HL-60 (cell line): ENCODE measurements at regions not wholly inside any gene's neighbourhood (a gene's known extent, or its start where the extent isn't known, plus 50 kb on each side); places are given as distances from the start of the nearest gene placed in this dataset.

Experiments used
- GABPA ChIP-seq: IDR thresholded peaks from 2 replicates; pipeline ENCODE4 v1.6.1; 2012; ENCODE audit warnings: low read depth
- POLR2AphosphoS5 ChIP-seq: IDR thresholded peaks from 2 replicates; pipeline ENCODE4 v1.6.1; 2012; ENCODE audit warnings: low read depth
- TF ChIP-seq, protein P1 (sequence below): IDR thresholded peaks from one replicate; pipeline ENCODE4 v1.5.1; 2011; ENCODE audit warnings: low read length, control low read depth, inconsistent platforms; ENCODE audit not compliant: insufficient read depth

DNA sequence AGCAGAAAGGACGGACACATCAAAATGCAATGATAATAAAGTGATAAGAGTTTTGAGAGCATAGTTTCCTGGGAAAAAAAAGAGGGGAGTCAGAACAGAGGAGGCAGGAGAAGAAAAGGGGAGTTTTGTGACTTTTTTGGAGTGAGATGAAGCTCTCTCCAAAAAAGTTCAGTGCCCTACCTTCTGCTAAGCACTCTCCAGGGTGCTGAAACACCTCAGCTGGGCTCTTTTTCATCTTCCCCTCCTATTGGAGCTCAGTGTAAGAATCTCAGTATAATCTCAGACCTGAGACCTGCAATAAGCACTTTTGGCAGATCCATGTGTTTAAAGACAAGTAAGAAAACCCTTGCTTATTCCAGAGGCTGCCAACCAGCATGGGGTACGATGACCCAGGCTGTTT lies 58.9 kb upstream of the SRRM4 start:
- TF ChIP-seq POLR2AphosphoS5 (no peak), GABPA (no peak)
- TF ChIP-seq, protein P1, sequence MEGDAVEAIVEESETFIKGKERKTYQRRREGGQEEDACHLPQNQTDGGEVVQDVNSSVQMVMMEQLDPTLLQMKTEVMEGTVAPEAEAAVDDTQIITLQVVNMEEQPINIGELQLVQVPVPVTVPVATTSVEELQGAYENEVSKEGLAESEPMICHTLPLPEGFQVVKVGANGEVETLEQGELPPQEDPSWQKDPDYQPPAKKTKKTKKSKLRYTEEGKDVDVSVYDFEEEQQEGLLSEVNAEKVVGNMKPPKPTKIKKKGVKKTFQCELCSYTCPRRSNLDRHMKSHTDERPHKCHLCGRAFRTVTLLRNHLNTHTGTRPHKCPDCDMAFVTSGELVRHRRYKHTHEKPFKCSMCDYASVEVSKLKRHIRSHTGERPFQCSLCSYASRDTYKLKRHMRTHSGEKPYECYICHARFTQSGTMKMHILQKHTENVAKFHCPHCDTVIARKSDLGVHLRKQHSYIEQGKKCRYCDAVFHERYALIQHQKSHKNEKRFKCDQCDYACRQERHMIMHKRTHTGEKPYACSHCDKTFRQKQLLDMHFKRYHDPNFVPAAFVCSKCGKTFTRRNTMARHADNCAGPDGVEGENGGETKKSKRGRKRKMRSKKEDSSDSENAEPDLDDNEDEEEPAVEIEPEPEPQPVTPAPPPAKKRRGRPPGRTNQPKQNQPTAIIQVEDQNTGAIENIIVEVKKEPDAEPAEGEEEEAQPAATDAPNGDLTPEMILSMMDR: no peak
